WTC11 (cell line): ENCODE measurements at regions not wholly inside any gene's neighbourhood (a gene's known extent, or its start where the extent isn't known, plus 50 kb on each side); places are given as distances from the start of the nearest gene placed in this dataset.
"Not testable (repeated sequence)": the region's sequence is repeated elsewhere in the genome, so short reads cannot be mapped to it uniquely, and the experiment has no call there.

Source experiments
- ATAC-seq: fragments of 200-7000 bp; cut with Tn5 transposase; 2 replicates; pipeline ENCODE4 v1.10.0; 2021; ENCODE audit warnings: mild to moderate bottlenecking, moderate library complexity
- CTCF ChIA-PET: fragments of 300-600 bp; sonication (Branson Sonifier 250); formaldehyde crosslinking; loops from one replicate; lab custom pipeline; 2021; ENCODE audit warnings: antibody characterized with exemption; lab: Charles Lee
- POLR2A ChIA-PET: fragments of 350-600 bp; sonication (Branson Sonifier 250); formaldehyde crosslinking; loops from one replicate; lab custom pipeline; 2021; ENCODE audit warnings: antibody characterized with exemption; lab: Charles Lee
- DNase-seq: peaks from one replicate; pipeline ENCODE4 v3.0.0; 2021; ENCODE audit warnings: low spot score
- H3K27ac Mint-ChIP-seq: 2 replicates; pipeline ENCODE4 v1.8.0; 2021; ENCODE audit warnings: mixed read lengths
- H3K27me3 Mint-ChIP-seq: 2 replicates; pipeline ENCODE4 v1.8.0; 2021; ENCODE audit warnings: low read depth, mild to moderate bottlenecking, moderate library complexity, mixed read lengths
- H3K36me3 Mint-ChIP-seq: 2 replicates; pipeline ENCODE4 v1.8.0; 2021; ENCODE audit warnings: mixed read lengths
- H3K4me1 Mint-ChIP-seq: 2 replicates; pipeline ENCODE4 v1.8.0; 2022; ENCODE audit warnings: mixed read lengths
- H3K4me3 Mint-ChIP-seq: 2 replicates; pipeline ENCODE4 v1.8.0; 2021; ENCODE audit warnings: mild to moderate bottlenecking, moderate library complexity, mixed read lengths
- H3K9me3 Mint-ChIP-seq: 2 replicates; pipeline ENCODE4 v1.8.0; 2021; ENCODE audit warnings: mixed read lengths
- AFF4 ChIP-seq: sonication (generic); formaldehyde crosslinking; IDR thresholded peaks from 2 replicates; pipeline ENCODE4 v1.8.1; 2023; ENCODE audit warnings: mild to moderate bottlenecking, missing genetic modification reagents, borderline replicate concordance
- ARID4B ChIP-seq: sonication (generic); formaldehyde crosslinking; IDR thresholded peaks from 2 replicates; pipeline ENCODE4 v1.8.0; 2023; ENCODE audit warnings: missing genetic modification reagents, mild to moderate bottlenecking, borderline replicate concordance
- ATF6 ChIP-seq: sonication (generic); formaldehyde crosslinking; IDR thresholded peaks from 2 replicates; pipeline ENCODE4 v1.8.1; 2023; ENCODE audit warnings: mild to moderate bottlenecking, missing genetic modification reagents
- CREB1 ChIP-seq: sonication (generic); formaldehyde crosslinking; IDR thresholded peaks from 2 replicates; pipeline ENCODE4 v1.8.0; 2023; ENCODE audit warnings: mild to moderate bottlenecking, missing genetic modification reagents
- ELF4 ChIP-seq: sonication (generic); formaldehyde crosslinking; IDR thresholded peaks from 2 replicates; pipeline ENCODE4 v1.8.1; 2022; ENCODE audit warnings: low read depth, mild to moderate bottlenecking, moderate library complexity, missing genetic modification reagents
- ERG ChIP-seq: fragments of 250-450 bp; sonication (Bioruptor Pico); IDR thresholded peaks from 2 replicates; pipeline ENCODE4 v1.8.0; 2021; ENCODE audit warnings: mild to moderate bottlenecking
- MAX ChIP-seq: sonication (generic); formaldehyde crosslinking; IDR thresholded peaks from 2 replicates; pipeline ENCODE4 v1.8.0; 2022; ENCODE audit warnings: mild to moderate bottlenecking, missing genetic modification reagents
- NFYB ChIP-seq: sonication (generic); formaldehyde crosslinking; conservative IDR thresholded peaks from 2 replicates; pipeline ENCODE4 v1.8.0; 2022; ENCODE audit warnings: low read depth, missing genetic modification reagents
- NR2C2 ChIP-seq: sonication (generic); formaldehyde crosslinking; IDR thresholded peaks from 2 replicates; pipeline ENCODE4 v1.8.0; 2022; ENCODE audit warnings: mild to moderate bottlenecking, missing genetic modification reagents
- RELA ChIP-seq: sonication (generic); formaldehyde crosslinking; IDR thresholded peaks from 2 replicates; pipeline ENCODE4 v1.8.1; 2022; ENCODE audit warnings: missing genetic modification reagents, mild to moderate bottlenecking, borderline replicate concordance
- SMAD3 ChIP-seq: sonication (generic); formaldehyde crosslinking; IDR thresholded peaks from 2 replicates; pipeline ENCODE4 v1.8.0; 2022; ENCODE audit warnings: missing genetic modification reagents, mild to moderate bottlenecking, borderline replicate concordance
- TCF7 ChIP-seq: sonication (generic); formaldehyde crosslinking; IDR thresholded peaks from 2 replicates; pipeline ENCODE4 v1.8.0; 2022; ENCODE audit warnings: mild to moderate bottlenecking, low read depth, missing genetic modification reagents, moderate library complexity
- TEAD1 ChIP-seq: sonication (generic); formaldehyde crosslinking; IDR thresholded peaks from 2 replicates; pipeline ENCODE4 v1.8.0; 2022; ENCODE audit warnings: mild to moderate bottlenecking, missing genetic modification reagents
- ZNF281 ChIP-seq: sonication (generic); formaldehyde crosslinking; IDR thresholded peaks from 2 replicates; pipeline ENCODE4 v1.8.0; 2023; ENCODE audit warnings: mild to moderate bottlenecking, missing genetic modification reagents
- ZNF416 ChIP-seq: fragments of 250-450 bp; sonication (Bioruptor Pico); IDR thresholded peaks from 2 replicates; pipeline ENCODE4 v1.9.0; 2021; ENCODE audit warnings: mild to moderate bottlenecking, inconsistent platforms
- ZNF671 ChIP-seq: fragments of 250-450 bp; sonication (Bioruptor Pico); IDR thresholded peaks from 2 replicates; pipeline ENCODE4 v1.8.0; 2021; ENCODE audit warnings: mild to moderate bottlenecking

GRCh38 chrY:7377091-7377490, 465.5 kb upstream of the AMELY start:
- Mint-ChIP-seq H3K4me1 (no peaks in the 10 kb centered on the region), H3K27ac (no peak overlapping the region), H3K9me3 (no peaks in the 10 kb centered on the region), H3K4me3 (no peak overlapping the region), H3K27me3 (no peaks in the 10 kb centered on the region), H3K36me3 (no peaks in the 10 kb centered on the region)
- ChIA-PET CTCF (no interaction called here), POLR2A (no interaction called here)
- ATAC-seq (no peak), DNase-seq (no peak)
- no peak for TF ChIP-seq NFYB
- no peak for TF ChIP-seq ZNF416 (CRISPR knock-in tag)
- TF ChIP-seq CREB1 (CRISPR knock-in tag): no peak
- no peak for TF ChIP-seq TCF7 (CRISPR knock-in tag)
- no peak for TF ChIP-seq SMAD3 (CRISPR knock-in tag)
- no peak for TF ChIP-seq ELF4
- no peak for TF ChIP-seq MAX
- no peak for TF ChIP-seq ERG (CRISPR knock-in tag)
- no peak for TF ChIP-seq ATF6 (CRISPR knock-in tag)
- TF ChIP-seq ARID4B: no peak
- no peak for TF ChIP-seq ZNF281
- no peak for TF ChIP-seq RELA (CRISPR knock-in tag)
- no peak for TF ChIP-seq AFF4
- no peak for TF ChIP-seq NR2C2 (CRISPR knock-in tag)
- no peak for TF ChIP-seq TEAD1
- TF ChIP-seq ZNF671: no peak

GRCh38 chrY:7374485-7374884, 462.9 kb upstream of the AMELY start:
- H3K4me3 Mint-ChIP-seq, H3K36me3 Mint-ChIP-seq, H3K27ac Mint-ChIP-seq, POLR2A ChIA-PET, H3K9me3 Mint-ChIP-seq, H3K4me1 Mint-ChIP-seq, H3K27me3 Mint-ChIP-seq, CTCF ChIA-PET, ATAC-seq, DNase-seq: not testable (repeated sequence)

GRCh38 chrY:7371953-7372352, 460.4 kb upstream of the AMELY start:
- H3K4me1 Mint-ChIP-seq, H3K27ac Mint-ChIP-seq, CTCF ChIA-PET, H3K4me3 Mint-ChIP-seq, ATAC-seq, H3K36me3 Mint-ChIP-seq, DNase-seq, H3K27me3 Mint-ChIP-seq, H3K9me3 Mint-ChIP-seq, POLR2A ChIA-PET: not testable (repeated sequence)

- ATAC-seq, H3K27me3 Mint-ChIP-seq, H3K4me3 Mint-ChIP-seq, H3K4me1 Mint-ChIP-seq, DNase-seq, H3K36me3 Mint-ChIP-seq, H3K9me3 Mint-ChIP-seq, POLR2A ChIA-PET, CTCF ChIA-PET, H3K27ac Mint-ChIP-seq: not testable (repeated sequence)
Observed at GRCh38 chrY:7371026-7371425, 459.5 kb upstream of the AMELY start.
